ENCODE measurements at regions not wholly inside any gene's neighbourhood (a gene's known extent, or its start where the extent isn't known, plus 50 kb on each side); places are given as distances from the start of the nearest gene placed in this dataset.
A peak's percentile ranks its signal among the peaks of the same experiment; 100 is the strongest.
"Not testable (repeated sequence)": the region's sequence is repeated elsewhere in the genome, so short reads cannot be mapped to it uniquely, and the experiment has no call there.

- DNase-seq (ENCODE audit: low read depth) = no peak
Measured at GRCh38 chr5:15334551-15335266, 165.3 kb upstream of the FBXL7 start.

DNA sequence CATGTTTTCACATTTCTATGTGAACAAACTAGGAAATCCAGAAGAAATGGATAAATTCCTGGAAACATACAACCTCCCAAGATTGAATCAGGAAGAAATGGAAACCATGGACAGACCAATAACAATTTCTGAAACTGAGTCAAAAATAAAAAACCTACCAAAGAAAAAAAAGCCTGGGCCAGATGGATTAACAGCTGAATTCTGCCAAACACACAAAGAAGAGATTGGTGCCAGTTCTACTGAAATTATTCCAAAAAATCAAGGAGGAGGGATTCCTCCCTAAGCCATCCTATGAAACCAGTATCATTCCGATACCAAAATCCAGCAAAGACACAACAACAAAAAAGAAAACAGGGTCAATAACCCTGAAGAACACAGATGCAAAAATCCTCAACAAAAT, 166.9 kb upstream of the FBXL7 start:
- DNase-seq (ENCODE audit: low read depth) = no peak

- no peak for DNase-seq (ENCODE audit: low read depth)
Measured at GRCh38 chr5:15326932-15327331, 173.0 kb upstream of the FBXL7 start.

DNA sequence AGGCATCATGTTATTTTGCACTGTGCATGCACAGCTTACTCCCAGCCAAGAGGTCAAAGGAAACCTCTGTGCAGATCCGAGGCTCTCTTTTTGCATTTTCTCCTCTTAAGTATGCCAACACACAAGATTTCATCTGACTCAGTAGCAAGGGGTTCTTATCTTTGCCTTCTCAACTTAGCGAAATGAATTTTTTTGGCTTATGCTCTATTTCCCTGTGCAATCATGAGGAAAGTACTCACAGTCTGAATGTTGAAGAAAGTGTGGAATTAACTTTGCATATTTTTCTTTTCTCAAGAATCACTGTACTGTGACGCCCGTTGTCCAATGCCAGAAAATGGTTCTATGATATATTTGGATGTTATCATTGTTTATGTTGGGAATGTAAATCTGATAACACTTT, 173.5 kb upstream of the FBXL7 start:
- DNase-seq (ENCODE audit: low read depth) = no peak

GRCh38 chr5:15322421-15322820, 177.6 kb upstream of the FBXL7 start:
- DNase-seq (ENCODE audit: low read depth) = no peak

- DNase-seq (ENCODE audit: low read depth) = no peak
Measured at GRCh38 chr5:15321776-15322175, 178.2 kb upstream of the FBXL7 start.

DNA sequence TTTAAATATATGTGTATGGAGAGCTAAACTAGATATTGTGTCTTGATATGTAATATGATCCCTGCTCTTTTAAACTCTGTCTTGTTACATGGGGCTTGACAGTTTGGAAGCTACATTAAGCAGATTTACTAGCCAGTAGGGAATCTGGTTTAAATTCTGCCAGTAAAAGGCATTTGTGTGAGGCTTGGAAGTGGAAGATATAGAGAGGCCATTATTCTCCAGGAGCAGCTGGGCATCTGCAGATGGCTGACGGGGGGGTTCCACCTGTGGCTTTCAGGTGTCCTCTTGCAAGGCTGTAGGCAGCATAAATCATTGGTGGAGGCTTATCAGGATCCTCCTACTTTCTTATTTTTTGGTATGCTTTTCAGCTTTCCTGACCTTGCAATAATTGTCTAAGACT, 179.1 kb upstream of the FBXL7 start:
- DNase-seq (ENCODE audit: low read depth) = no peak

DNA sequence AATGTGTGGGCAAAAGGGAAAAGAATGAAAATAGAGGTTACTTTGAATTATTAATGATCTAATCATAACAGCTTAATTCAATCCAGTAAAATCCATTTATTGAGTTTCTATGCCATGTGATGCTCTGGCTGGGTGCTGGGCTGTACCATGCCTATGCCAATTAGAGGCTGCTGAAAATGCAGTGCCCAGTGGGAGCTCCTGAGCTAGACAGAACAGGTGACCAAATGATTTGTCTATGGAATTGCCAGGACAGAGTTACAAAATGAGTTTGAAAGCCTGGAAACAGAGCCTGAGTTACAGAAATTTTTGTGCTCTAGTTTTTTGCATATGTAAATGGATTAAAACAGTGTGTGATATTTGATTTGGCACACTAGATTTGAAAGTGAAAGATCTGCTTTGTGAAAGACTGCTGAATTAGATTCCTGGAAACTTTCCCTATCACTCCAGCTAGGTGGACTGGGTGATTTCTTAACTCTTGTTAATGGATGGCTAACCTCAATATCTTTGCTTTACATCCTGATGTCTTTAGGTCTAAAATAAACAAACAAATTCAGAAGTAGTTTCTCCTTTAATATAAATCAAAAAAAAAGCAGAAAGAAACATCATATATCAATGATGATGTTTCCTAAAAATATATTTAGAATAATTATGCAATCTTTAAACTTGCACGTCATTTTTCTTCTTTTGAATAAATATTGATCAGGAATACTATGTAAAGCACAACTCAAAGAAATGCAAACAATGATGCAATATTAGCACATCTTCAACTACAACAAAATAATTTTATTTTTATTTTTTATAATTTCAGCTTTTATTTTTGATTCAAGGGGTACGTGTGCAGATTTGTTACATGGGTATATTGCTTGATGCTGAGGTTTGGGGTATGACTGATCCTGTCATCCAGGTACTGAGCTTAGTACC, 194.8 kb upstream of the FBXL7 start:
- DNase-seq (ENCODE audit: low read depth) = no peak

GRCh38 chr5:15304066-15304731, 195.8 kb upstream of the FBXL7 start:
- DNase-seq (ENCODE audit: low read depth) = no peak

- DNase-seq (ENCODE audit: low read depth) = no peak
Measured at GRCh38 chr5:15300141-15300540, 199.8 kb upstream of the FBXL7 start.

- no peak for DNase-seq (ENCODE audit: low read depth)
Measured at GRCh38 chr5:15290953-15291352, 209.0 kb upstream of the FBXL7 start.

GRCh38 chr5:15286650-15287049, 213.3 kb upstream of the FBXL7 start:
- DNase-seq (ENCODE audit: low read depth) = peak; percentile 15

- peak; percentile 86 for DNase-seq (ENCODE audit: low read depth)
Measured at GRCh38 chr5:15285901-15286583, 213.9 kb upstream of the FBXL7 start.

GRCh38 chr5:15284706-15285105, 215.3 kb upstream of the FBXL7 start:
- no peak for DNase-seq (ENCODE audit: low read depth)

GRCh38 chr5:15283076-15283475, 216.9 kb upstream of the FBXL7 start:
- DNase-seq (ENCODE audit: low read depth) = peak; percentile 22

DNA sequence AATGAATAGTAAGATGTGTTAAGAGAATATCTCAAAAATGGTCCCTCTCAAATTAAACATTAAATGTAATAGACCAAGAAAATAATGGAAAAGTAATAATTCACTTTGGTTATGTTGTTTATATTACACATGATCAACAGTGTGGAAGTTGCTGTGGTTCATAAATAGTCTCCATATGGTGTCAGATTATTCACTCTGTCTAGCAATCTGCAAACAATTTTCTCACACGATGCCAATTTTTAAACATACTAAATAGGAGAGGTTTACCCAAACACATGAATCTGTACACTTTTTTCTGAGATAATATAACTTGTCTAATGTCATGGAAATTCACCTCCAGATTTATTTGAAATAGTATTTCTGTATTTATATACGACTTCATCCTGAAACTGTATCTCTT, 217.4 kb upstream of the FBXL7 start:
- DNase-seq (ENCODE audit: low read depth) = no peak

- DNase-seq (ENCODE audit: low read depth) = not testable (repeated sequence)
Measured at GRCh38 chr5:15271596-15271995, 228.4 kb upstream of the FBXL7 start.

DNA sequence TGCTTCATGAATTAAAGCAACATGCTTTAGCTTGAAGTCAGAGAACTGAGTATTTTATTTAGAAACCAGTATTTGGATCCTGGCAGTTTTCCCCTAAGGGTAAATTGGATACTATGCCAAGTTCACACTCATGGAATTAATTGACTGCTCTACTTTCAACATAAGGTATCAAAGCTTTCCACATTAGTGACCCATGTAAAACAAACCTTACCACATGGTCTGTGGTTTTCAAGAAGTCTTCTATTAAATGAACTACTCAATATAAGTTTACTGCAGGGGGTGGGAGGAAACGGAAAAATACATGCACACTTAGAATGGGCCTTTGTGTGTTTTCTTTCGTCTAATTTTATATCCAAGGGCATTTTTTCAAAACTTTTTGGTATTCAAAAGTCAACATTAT, 232.0 kb upstream of the FBXL7 start:
- peak; percentile 62 for DNase-seq (ENCODE audit: low read depth)

DNA sequence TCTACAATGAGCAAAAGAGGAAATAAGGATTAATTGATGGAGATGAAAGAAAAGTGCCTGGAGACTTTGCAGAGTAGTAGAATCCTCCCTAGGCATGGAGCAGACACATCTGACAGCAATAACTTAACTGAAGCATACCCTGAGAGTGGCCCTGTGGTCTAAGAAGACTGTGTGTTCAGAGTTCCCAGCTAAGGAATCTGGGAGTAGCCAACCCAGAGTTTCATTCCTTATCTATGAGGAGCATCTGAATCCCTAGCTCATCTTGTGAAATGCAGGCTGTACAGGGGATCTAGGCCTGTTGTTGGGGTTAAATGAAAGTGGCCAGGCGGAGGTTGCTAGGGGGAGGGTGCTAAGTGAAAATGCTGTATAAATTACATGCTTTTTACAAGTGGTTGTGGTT, 233.1 kb upstream of the FBXL7 start:
- DNase-seq (ENCODE audit: low read depth) = peak; percentile 51

GRCh38 chr5:15266229-15266628, 233.8 kb upstream of the FBXL7 start:
- DNase-seq (ENCODE audit: low read depth) = no peak

GRCh38 chr5:15263942-15264341, 236.0 kb upstream of the FBXL7 start:
- DNase-seq (ENCODE audit: low read depth) = no peak

- no peak for DNase-seq (ENCODE audit: low read depth)
Measured at GRCh38 chr5:15263406-15263805, 236.6 kb upstream of the FBXL7 start.
